ENCODE measurements at regions not wholly inside any gene's neighbourhood (a gene's known extent, or its start where the extent isn't known, plus 50 kb on each side); places are given as distances from the start of the nearest gene placed in this dataset.

DNA sequence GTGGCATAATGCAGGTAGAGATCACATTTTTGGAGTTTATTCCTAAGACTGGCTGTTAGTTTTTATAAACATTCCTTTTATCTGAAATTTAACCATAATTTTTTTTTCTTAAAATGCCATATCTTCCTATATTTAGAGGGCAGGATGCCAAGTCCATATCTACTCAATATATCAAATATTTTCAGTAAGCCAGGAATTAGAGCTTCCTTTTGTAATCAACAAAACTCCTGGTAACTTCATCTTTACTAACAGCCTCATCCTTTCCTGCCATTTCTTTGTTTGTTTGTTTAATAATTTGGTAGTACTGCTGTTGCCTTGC lies 136.3 kb downstream of the OLIG3 start:
- H3K27me3 Mint-ChIP-seq (ENCODE audit: low read depth in 3 of 3), result peaks cover 0 to 1% (median 0%) of the 10 kb centered on the region in 3 donors
- no peak overlapping the region for H3K4me3 Mint-ChIP-seq
- peaks cover 18 to 19% of the 10 kb centered on the region in 2 donors for H3K4me1 Mint-ChIP-seq
- no peaks in the 10 kb centered on the region for H3K9me3 Mint-ChIP-seq
- no peak for DNase-seq
- H3K27ac Mint-ChIP-seq, result no peak overlapping the region
- H3K36me3 Mint-ChIP-seq, result peaks cover 0 to 7% (median 0%) of the 10 kb centered on the region in 3 donors

DNA sequence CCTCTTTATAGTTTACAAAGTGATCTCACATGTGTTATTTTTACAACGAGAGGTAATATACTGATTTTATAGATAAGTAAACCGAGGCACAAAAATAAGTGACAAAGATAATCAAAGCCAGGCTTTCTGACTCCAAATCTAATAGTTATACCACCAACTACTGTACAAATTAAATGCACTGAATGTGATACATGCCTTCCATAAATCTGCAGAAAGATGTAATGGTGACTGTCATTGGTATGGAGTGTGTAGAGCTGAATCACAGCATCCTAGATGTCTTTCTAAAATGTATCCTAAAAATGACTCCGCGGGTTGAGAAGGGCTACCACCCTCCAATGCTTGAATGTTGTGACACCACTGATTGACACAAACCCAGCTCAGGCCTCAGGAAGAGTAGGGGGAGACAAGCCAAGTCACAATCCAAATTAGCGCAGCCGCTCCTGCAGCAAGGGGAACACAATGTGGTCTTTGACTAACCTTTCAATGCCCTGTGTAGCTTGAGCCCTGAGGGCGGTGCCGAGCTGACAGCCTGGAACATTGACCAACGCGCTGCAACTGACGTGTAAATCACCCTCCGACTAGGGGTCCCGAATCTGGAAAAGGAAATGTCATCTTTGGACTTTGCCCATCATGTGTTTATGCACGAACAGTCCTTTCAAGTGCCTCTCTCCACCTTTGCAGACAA lies 136.8 kb downstream of the OLIG3 start:
- Mint-ChIP-seq H3K27ac (peak overlapping the region in 1 of 6 donors; percentile 35), H3K4me1 (peaks cover 16 to 17% of the 10 kb centered on the region in 2 donors), H3K36me3 (peaks cover 0 to 7% (median 0%) of the 10 kb centered on the region in 3 donors), H3K9me3 (no peaks in the 10 kb centered on the region), H3K27me3 (ENCODE audit: low read depth in 3 of 3) (peaks cover 0 to 1% (median 0%) of the 10 kb centered on the region in 3 donors), H3K4me3 (no peak overlapping the region)
- DNase-seq, result no peak

DNA sequence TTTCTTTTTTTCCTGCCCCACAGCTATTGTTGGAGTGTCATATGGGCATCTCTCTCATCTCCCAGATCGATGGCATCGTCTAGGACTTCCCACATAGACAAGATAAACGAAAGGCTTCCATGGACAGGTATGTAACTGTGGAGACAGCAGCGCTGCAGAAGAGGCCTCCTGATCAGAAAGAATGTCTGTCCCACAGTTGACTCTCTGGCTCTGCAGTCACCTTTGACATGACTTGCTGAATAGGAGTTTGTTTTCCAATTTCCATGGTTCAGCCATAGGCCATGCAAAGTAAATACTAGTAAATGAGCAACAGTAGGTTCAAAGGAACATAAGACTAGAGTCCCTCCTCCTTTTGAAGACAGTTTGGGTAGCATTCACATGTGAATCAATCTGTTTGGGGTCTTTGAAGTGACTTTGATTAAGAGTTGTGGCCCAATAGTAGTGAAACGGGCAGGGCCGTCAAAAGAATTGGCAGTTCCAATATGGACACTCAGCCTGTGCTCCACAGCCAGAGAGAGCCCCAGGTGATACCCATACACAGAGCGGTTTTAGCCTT lies 134.7 kb upstream of the IFNGR1 start:
- H3K4me3 Mint-ChIP-seq, result no peak overlapping the region
- peaks cover 0 to 1% (median 0%) of the 10 kb centered on the region in 3 donors for H3K27me3 Mint-ChIP-seq (ENCODE audit: low read depth in 3 of 3)
- H3K4me1 Mint-ChIP-seq, result peaks cover 15 to 20% of the 10 kb centered on the region in 2 donors
- no peaks in the 10 kb centered on the region for H3K9me3 Mint-ChIP-seq
- peaks cover 0 to 7% (median 0%) of the 10 kb centered on the region in 3 donors for H3K36me3 Mint-ChIP-seq
- H3K27ac Mint-ChIP-seq, result peak overlapping the region; percentile 23 to 69 (median 46)
- no peak for DNase-seq

DNA sequence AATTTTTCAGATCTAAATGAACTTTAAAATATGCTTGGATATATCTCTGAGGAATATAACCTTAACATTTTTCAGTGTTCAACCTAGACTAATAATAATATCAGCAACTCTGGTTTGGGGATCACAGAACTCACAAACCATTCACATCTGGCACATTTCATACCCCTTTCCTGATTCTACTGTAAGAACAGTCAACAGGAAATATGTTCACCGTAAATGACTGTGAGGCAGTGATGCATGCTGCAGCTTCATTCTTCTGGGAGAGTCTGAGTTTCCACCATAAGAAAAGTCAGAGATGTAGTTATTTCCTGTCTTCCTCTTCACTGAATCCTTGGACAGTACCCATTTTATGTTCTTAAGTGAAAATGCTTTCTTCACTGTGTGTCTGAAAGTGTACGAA lies 134.2 kb upstream of the IFNGR1 start:
- Mint-ChIP-seq H3K9me3 (no peaks in the 10 kb centered on the region), H3K27me3 (ENCODE audit: low read depth in 3 of 3) (peaks cover 0 to 1% (median 0%) of the 10 kb centered on the region in 3 donors), H3K4me1 (peaks cover 15 to 20% of the 10 kb centered on the region in 2 donors), H3K4me3 (peak overlapping the region in 1 of 5 donors; percentile 41), H3K36me3 (peaks cover 0 to 7% (median 0%) of the 10 kb centered on the region in 3 donors), H3K27ac (peak overlapping the region; percentile 23 to 69 (median 46))
- no peak for DNase-seq

DNA sequence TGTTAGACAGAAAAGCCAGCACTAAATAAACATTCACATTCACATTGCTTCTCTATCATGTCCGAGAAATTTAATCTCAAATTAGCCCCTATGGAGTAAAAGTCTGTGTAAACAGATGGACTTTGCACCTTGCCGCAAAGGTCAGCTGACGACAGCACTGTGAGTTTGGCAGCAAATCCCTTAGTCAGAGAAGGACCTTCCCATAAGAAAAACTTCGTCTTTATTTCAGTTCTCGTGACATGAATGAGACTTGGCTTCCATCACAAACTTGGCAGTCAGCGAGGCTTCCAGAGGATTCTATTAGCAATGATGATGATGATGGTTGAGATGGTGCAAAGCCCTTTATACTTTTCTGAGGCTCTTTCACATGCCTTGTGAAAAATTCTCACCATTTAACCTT lies 133.7 kb upstream of the IFNGR1 start:
- Mint-ChIP-seq H3K36me3 (peaks cover 0 to 4% (median 0%) of the 10 kb centered on the region in 3 donors), H3K27me3 (ENCODE audit: low read depth in 3 of 3) (peaks cover 0 to 1% (median 0%) of the 10 kb centered on the region in 3 donors), H3K9me3 (no peaks in the 10 kb centered on the region), H3K4me3 (no peak overlapping the region), H3K27ac (peak overlapping the region in 2 of 6 donors; percentile 53 to 69), H3K4me1 (peaks cover 15 to 20% of the 10 kb centered on the region in 2 donors)
- DNase-seq, result no peak

DNA sequence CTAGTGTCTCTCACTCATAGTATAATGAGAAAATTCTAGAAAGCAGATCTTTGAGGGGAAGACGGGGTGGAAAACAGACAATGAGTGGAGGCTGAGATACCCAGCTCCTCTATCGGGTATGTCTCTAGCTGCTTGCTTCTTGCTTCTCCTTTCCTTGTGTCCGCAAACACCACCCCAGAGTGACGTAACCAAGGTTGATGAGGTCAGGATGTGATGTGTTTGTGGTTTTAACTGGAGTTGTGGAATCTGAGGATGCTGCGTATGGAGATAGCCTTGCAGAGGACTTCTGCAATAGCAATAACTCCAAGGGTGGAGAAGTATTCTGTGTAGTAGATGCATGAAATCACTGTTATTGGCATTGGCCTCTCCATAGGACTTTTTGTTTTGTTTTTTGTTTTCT lies 132.7 kb upstream of the IFNGR1 start:
- DNase-seq, result no peak
- peaks cover 15 to 20% of the 10 kb centered on the region in 2 donors for H3K4me1 Mint-ChIP-seq
- H3K27ac Mint-ChIP-seq, result peak overlapping the region in 2 of 6 donors; percentile 6 to 14
- no peaks in the 10 kb centered on the region for H3K9me3 Mint-ChIP-seq
- peaks cover 0 to 1% (median 0%) of the 10 kb centered on the region in 3 donors for H3K27me3 Mint-ChIP-seq (ENCODE audit: low read depth in 3 of 3)
- no peak overlapping the region for H3K4me3 Mint-ChIP-seq
- peaks cover 0 to 4% (median 0%) of the 10 kb centered on the region in 3 donors for H3K36me3 Mint-ChIP-seq

DNA sequence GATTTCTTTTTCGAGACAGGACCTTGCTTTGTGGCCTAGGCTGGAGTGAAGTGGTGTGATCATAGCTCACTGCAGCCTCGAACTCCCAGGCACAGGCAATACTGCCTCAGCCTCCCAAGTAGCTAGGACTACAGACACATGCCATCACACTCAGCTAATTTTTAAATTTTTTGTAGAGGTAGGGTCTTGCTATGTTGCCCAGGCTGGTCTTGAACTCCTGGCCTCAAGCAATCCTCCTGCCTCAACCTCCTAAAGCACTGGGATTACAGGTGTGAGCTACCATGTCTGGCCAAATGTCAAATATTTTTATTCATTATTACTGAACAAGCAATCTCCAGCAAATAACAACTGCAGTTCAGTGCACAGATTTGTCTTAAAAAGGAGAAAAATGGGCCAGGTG lies 131.7 kb upstream of the IFNGR1 start:
- no peak overlapping the region for H3K4me3 Mint-ChIP-seq
- no peak overlapping the region for H3K27ac Mint-ChIP-seq
- H3K27me3 Mint-ChIP-seq (ENCODE audit: low read depth in 3 of 3), result no peaks in the 10 kb centered on the region
- no peak for DNase-seq
- no peaks in the 10 kb centered on the region for H3K9me3 Mint-ChIP-seq
- H3K4me1 Mint-ChIP-seq, result peaks cover 15 to 20% of the 10 kb centered on the region in 2 donors
- H3K36me3 Mint-ChIP-seq, result no peaks in the 10 kb centered on the region

DNA sequence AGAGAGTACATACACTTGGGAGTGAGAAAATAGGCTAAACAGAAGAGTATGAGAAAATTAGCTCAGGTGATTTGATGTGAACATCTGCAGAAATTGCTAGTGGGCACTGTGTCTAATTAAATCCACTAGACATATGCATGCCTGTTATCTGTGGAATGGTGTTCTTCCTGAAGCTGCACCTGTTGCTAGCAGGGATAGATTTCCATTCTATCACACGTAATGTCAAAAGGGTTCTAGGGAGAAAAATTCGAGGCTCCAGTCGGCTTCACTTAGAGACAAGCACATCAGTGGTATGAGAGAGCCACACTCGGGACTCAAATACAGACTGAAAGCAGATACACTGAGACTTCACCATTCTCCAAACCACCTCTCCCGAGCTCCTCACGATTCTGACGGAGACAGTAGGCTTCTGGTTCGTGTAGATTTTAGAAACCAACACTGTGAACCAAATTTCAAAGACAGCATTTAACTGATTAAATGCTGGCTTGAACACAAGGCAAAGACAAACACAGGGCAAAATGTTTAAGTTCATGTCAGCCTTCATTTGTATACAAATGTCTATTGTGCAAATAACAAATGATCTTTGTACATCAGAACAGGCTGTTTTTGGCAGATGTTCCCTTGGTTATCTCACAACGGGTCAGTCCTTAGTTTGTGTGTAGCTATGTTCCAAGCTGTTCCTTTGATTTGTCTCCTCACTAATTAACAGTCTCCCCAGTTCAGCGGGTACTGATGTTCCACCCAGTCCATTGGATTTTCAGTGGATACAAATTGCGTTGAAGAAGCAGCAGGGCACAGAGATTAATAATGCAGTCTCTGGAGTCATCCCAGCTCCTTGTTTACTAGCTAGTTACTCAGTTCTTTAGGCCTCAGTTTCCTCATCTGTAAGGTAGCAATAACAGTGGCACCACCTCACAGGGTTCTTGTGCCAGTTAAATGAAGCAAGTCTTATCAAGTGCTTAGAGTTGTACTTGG lies 131.0 kb upstream of the IFNGR1 start:
- H3K4me3 Mint-ChIP-seq, result no peak overlapping the region
- no peak for DNase-seq
- H3K4me1 Mint-ChIP-seq, result peaks cover 15 to 20% of the 10 kb centered on the region in 2 donors
- no peaks in the 10 kb centered on the region for H3K36me3 Mint-ChIP-seq
- H3K27me3 Mint-ChIP-seq (ENCODE audit: low read depth in 3 of 3), result no peaks in the 10 kb centered on the region
- peak overlapping the region in 1 of 6 donors; percentile 20 for H3K27ac Mint-ChIP-seq
- no peaks in the 10 kb centered on the region for H3K9me3 Mint-ChIP-seq

DNA sequence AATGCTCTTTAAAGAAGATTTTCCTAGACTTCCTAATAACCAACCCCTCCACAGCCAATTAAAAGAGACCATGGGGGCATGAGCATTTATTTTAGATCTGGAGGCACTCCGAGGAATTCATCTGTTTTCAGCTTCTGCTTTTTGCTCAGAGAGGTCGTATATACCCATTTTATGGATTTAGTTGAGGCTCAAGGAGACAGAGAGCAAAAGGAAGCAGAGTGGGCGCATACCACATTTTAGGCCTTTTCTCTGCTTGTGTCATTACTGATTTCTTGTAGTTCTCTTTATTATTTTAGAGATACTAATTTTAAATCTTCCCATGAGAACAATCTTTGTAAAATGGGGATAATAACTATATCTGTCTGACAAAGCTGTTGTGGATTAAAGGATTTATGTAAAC lies 129.6 kb upstream of the IFNGR1 start:
- Mint-ChIP-seq H3K4me3 (no peak overlapping the region), H3K27me3 (ENCODE audit: low read depth in 3 of 3) (no peaks in the 10 kb centered on the region), H3K4me1 (peaks cover 11 to 18% of the 10 kb centered on the region in 2 donors), H3K36me3 (no peaks in the 10 kb centered on the region), H3K27ac (no peak overlapping the region), H3K9me3 (no peaks in the 10 kb centered on the region)
- no peak for DNase-seq

DNA sequence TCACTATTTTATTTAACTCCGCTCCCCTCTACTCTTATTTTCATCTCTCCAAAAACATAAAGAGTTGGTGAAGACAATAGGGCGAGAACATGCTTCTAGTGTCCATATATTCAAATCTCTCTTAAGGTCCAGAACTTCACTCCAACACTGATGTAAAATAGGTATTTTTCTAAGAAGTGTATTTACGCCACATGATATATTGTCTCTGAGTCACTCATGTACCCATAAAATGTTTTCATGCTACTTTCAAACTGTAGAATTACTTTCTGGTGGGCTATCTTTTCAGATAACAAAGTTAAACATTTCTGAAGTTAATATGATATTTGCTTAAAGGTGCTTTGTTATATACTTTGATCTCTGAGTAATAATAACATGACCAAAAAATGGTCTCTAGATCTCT lies 124.1 kb upstream of the IFNGR1 start:
- H3K9me3 Mint-ChIP-seq, result no peaks in the 10 kb centered on the region
- H3K4me3 Mint-ChIP-seq, result peak overlapping the region; percentile 80 to 93 (median 84)
- H3K27me3 Mint-ChIP-seq (ENCODE audit: low read depth in 3 of 3), result peaks cover 0 to 4% (median 0%) of the 10 kb centered on the region in 3 donors
- DNase-seq, result no peak
- H3K36me3 Mint-ChIP-seq, result no peaks in the 10 kb centered on the region
- peaks cover 33% of the 10 kb centered on the region in 2 donors for H3K4me1 Mint-ChIP-seq
- H3K27ac Mint-ChIP-seq, result peak overlapping the region; percentile 71 to 93 (median 84)

DNA sequence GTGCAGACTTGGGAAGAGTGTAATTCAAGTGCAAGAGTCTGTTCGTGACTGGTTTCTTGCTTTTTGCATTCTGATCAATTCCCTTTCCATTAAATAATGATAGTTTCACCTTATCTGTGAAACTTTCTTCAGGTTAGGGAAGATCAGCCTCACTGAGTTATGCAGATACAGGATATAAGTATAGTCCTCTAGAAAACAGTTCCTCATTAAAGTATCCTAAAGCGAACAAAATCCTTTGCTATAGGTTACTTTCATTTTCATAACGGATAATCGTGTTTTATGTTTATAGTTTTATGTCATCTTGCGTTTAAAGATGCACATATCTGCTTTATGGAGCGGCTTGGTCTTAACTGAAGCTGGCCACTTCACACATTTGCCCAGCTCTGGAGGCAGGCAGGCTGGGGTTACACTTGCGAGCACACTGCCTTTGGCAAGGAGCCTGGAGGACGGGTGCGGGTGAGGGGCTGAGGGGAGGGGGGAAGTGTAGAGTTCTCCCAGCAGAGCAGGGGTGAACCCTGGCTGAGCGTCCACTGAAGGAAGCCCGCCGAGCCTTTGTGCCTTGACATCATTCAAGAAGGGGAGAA lies 123.5 kb upstream of the IFNGR1 start:
- H3K4me1 Mint-ChIP-seq, result peaks cover 33% of the 10 kb centered on the region in 2 donors
- H3K9me3 Mint-ChIP-seq, result no peaks in the 10 kb centered on the region
- H3K27me3 Mint-ChIP-seq (ENCODE audit: low read depth in 3 of 3), result peaks cover 0 to 4% (median 3%) of the 10 kb centered on the region in 3 donors
- DNase-seq, result peak in 2 of 3 donors; percentile 4 to 5
- H3K4me3 Mint-ChIP-seq, result peak overlapping the region; percentile 80 to 93 (median 84)
- peak overlapping the region; percentile 71 to 93 (median 84) for H3K27ac Mint-ChIP-seq
- no peaks in the 10 kb centered on the region for H3K36me3 Mint-ChIP-seq

DNA sequence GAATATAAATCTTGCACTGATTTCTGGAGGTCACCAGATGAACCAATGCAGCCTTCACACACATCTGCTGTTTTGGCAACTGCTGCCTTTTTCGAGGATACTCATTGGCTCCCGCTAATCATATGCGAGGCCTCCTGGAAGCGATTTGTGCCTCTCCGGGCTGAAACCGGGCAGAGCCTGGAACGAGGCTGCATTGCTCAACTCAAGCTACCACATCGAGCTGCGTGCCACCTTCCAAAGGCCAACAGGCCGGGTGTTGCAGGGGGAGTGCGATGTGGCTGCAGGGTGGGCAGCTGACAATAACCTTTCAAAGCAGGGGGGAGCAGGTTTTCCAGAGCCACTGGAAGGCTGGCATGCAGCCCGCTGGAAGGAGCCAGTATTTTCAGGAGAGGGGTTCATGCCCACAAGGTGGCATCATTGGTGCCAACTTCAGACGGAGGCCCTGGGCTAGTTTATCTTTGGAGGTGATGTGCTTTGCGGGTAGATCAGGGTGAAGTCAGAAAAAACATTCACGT lies 122.6 kb upstream of the IFNGR1 start:
- Mint-ChIP-seq H3K36me3 (no peaks in the 10 kb centered on the region), H3K27me3 (ENCODE audit: low read depth in 3 of 3) (peaks cover 0 to 4% (median 3%) of the 10 kb centered on the region in 3 donors), H3K9me3 (no peaks in the 10 kb centered on the region), H3K27ac (peak overlapping the region in 4 of 6 donors; percentile 31 to 80 (median 64)), H3K4me1 (peaks cover 33% of the 10 kb centered on the region in 2 donors), H3K4me3 (peak overlapping the region; percentile 59 to 93 (median 84))
- peak; percentile 51 to 69 (median 64) for DNase-seq

DNA sequence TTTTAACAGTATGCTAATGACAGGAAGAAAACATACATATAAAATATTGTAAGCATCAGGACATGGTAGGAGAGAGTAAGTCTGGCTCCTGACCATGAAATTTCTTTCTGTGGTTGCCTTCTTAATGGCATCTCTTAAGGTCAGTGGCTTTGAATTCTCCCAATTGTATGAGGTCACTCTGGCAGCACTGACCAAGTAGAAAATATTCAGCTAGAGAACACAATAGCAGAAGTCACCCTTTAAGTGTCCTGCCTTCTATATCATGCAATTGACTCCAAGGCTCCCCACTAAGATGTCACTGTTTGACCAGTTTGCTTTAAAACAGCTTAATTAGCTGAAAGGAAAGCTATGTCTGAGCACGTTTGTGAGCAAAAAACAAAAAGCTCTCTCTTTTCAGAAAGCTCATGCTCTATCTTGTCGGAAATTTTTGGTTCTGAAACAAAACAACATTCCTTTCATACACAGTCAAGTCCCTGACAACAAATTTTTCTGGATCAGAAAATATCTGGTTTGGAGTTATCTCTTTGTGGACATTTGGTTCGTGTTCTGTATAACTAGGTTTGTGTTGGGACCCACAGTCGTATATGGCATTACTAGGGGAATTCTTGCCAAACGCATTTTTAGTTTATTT lies 120.9 kb upstream of the IFNGR1 start:
- no peak overlapping the region for H3K27ac Mint-ChIP-seq
- no peak overlapping the region for H3K4me3 Mint-ChIP-seq
- H3K9me3 Mint-ChIP-seq, result no peaks in the 10 kb centered on the region
- peaks cover 33% of the 10 kb centered on the region in 2 donors for H3K4me1 Mint-ChIP-seq
- no peaks in the 10 kb centered on the region for H3K36me3 Mint-ChIP-seq
- no peak for DNase-seq
- H3K27me3 Mint-ChIP-seq (ENCODE audit: low read depth in 3 of 3), result peaks cover 3 to 4% (median 3%) of the 10 kb centered on the region in 3 donors
